Keratinocyte (primary cell): ENCODE measurements at regions not wholly inside any gene's neighbourhood (a gene's known extent, or its start where the extent isn't known, plus 50 kb on each side); places are given as distances from the start of the nearest gene placed in this dataset.

Source experiments
- DNase-seq: peaks from one replicate; pipeline ENCODE4 v3.0.0-alpha.2; 2011; ENCODE audit warnings: low read depth, missing footprints, low spot score
- FAIRE-seq: peaks from 2 replicates; lab custom pipeline; 2011; peaks lifted over from hg19 to GRCh38; lab: Jason Lieb, UNC
- H2AFZ ChIP-seq: 2 replicates; pipeline ENCODE4 v1.6.0; 2012; ENCODE audit warnings: low read length, control low read depth, inconsistent platforms; ENCODE audit not compliant: control insufficient read depth
- H3K27ac ChIP-seq: 2 replicates; pipeline ENCODE4 v1.5.1; 2011; ENCODE audit warnings: low read length; ENCODE audit not compliant: control insufficient read depth, insufficient read depth
- H3K27me3 ChIP-seq: 3 replicates; pipeline ENCODE4 v1.6.0; 2011; ENCODE audit warnings: low read length; ENCODE audit not compliant: control insufficient read depth, insufficient read depth; ENCODE audit errors: extremely low read depth
- H3K36me3 ChIP-seq, 2 experiments: 2 replicates in 1 of 2; 3 replicates in 1 of 2; pipeline ENCODE4 v1.5.1; 2011; ENCODE audit warnings: low read length in 2 of 2, mild to moderate bottlenecking in 1 of 2; ENCODE audit not compliant: control insufficient read depth in 2 of 2, insufficient read depth in 2 of 2; ENCODE audit errors: extremely low read depth in 1 of 2
- H3K4me1 ChIP-seq: 3 replicates; pipeline ENCODE4 v1.5.1; 2011; ENCODE audit warnings: low read length; ENCODE audit not compliant: control insufficient read depth, insufficient read depth; ENCODE audit errors: extremely low read depth
- H3K4me2 ChIP-seq: 3 replicates; pipeline ENCODE4 v1.6.0; 2011; ENCODE audit warnings: low read depth, low read length; ENCODE audit not compliant: control insufficient read depth, insufficient read depth; ENCODE audit errors: extremely low read depth
- H3K4me3 ChIP-seq, 3 experiments: fragments of 200-600 bp in 1 of 3; sonication (generic) in 1 of 3; 2 replicates in 2 of 3; 3 replicates in 1 of 3; pipeline ENCODE4 v1.5.1; 2011 to 2016; ENCODE audit warnings: low read length in 3 of 3, mild to moderate bottlenecking in 3 of 3, control low read depth in 2 of 3, inconsistent platforms in 1 of 3, low read depth in 1 of 3, mixed read lengths in 1 of 3, mixed run types in 1 of 3, moderate library complexity in 1 of 3; ENCODE audit not compliant: control insufficient read depth in 2 of 3, insufficient read depth in 2 of 3; ENCODE audit errors: extremely low read depth in 1 of 3
- H3K79me2 ChIP-seq: 2 replicates; pipeline ENCODE4 v1.6.0; 2012; ENCODE audit warnings: low read length; ENCODE audit not compliant: control insufficient read depth, insufficient read depth
- H3K9ac ChIP-seq: 3 replicates; pipeline ENCODE4 v1.6.0; 2011; ENCODE audit warnings: low read length; ENCODE audit not compliant: control insufficient read depth, insufficient read depth; ENCODE audit errors: extremely low read depth
- H3K9me1 ChIP-seq: 3 replicates; pipeline ENCODE4 v1.6.0; 2011; ENCODE audit warnings: low read length; ENCODE audit not compliant: control insufficient read depth, insufficient read depth; ENCODE audit errors: extremely low read depth
- H3K9me3 ChIP-seq: 2 replicates; pipeline ENCODE4 v1.5.1; 2012; ENCODE audit warnings: low read depth, low read length; ENCODE audit not compliant: control insufficient read depth
- H4K20me1 ChIP-seq: 3 replicates; pipeline ENCODE4 v1.6.0; 2011; ENCODE audit warnings: low read length; ENCODE audit not compliant: control insufficient read depth, insufficient read depth; ENCODE audit errors: extremely low read depth
- EZH2 ChIP-seq: IDR thresholded peaks from one replicate; pipeline ENCODE4 v1.6.1; 2012; ENCODE audit warnings: inconsistent platforms, mild to moderate bottlenecking, low read length, moderate library complexity
- dilution Hi-C: fragments of 300-500 bp; cut with MboI; formaldehyde crosslinking; loops from one replicate; pipeline ENCODE4 v1.7.0; 2020; ENCODE audit warnings: low sequenced_read_pairs; ENCODE audit not compliant: extremely low pct_ligation_motif_present
- TF ChIP-seq, protein P1 (sequence below), 3 experiments: IDR thresholded peaks in 1 of 3; conservative IDR thresholded peaks in 1 of 3; optimal IDR thresholded peaks in 1 of 3; 2 replicates in 2 of 3; 3 replicates in 1 of 3; pipeline versions ENCODE3 to v1.5.1; 2011; ENCODE audit warnings: low read length in 3 of 3, mild to moderate bottlenecking in 3 of 3, moderate library complexity in 2 of 3, control low read depth in 1 of 3, inconsistent platforms in 1 of 3; ENCODE audit not compliant: insufficient read depth in 2 of 3; ENCODE audit errors: extremely low read depth in 1 of 3

DNA sequence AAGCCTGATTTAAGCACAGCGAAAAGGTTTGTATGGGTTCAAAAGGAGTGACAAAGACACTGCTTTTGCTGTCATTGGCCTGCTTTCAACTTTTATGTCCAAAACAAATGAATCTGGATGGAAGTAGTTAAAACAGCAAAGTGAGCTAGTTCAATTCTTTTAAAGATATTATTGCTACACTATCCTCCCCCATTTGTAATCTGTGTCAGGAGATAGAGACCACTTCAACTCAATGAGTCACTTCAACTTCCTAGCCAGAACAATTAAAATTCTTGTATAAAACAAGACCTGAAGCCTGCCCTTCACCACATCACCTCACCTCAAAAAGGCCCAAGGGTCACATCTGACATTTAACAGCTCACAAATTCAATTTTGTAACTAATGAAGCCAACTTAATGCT lies 364.1 kb upstream of the LYPLAL1 start:
- H3K4me1 ChIP-seq, result peaks cover 2% of the 10 kb centered on the region
- TF ChIP-seq, protein P1, sequence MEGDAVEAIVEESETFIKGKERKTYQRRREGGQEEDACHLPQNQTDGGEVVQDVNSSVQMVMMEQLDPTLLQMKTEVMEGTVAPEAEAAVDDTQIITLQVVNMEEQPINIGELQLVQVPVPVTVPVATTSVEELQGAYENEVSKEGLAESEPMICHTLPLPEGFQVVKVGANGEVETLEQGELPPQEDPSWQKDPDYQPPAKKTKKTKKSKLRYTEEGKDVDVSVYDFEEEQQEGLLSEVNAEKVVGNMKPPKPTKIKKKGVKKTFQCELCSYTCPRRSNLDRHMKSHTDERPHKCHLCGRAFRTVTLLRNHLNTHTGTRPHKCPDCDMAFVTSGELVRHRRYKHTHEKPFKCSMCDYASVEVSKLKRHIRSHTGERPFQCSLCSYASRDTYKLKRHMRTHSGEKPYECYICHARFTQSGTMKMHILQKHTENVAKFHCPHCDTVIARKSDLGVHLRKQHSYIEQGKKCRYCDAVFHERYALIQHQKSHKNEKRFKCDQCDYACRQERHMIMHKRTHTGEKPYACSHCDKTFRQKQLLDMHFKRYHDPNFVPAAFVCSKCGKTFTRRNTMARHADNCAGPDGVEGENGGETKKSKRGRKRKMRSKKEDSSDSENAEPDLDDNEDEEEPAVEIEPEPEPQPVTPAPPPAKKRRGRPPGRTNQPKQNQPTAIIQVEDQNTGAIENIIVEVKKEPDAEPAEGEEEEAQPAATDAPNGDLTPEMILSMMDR (optimal IDR thresholded peaks at IDR 0.05 in 1 of 3, IDR thresholded peaks at IDR 0.05 in 1 of 3, conservative IDR thresholded peaks at IDR 0.05 in 1 of 3; ENCODE audit: extremely low read depth in 1 of 3, insufficient read depth in 2 of 3, low read length in 3 of 3), result no peak
- TF ChIP-seq EZH2, result no peak
- H3K9me3 ChIP-seq, result no peaks in the 10 kb centered on the region
- H3K4me2 ChIP-seq, result no peak overlapping the region
- no peak overlapping the region for H2AFZ ChIP-seq
- H3K27ac ChIP-seq, result no peak overlapping the region
- no peaks in the 10 kb centered on the region for H4K20me1 ChIP-seq
- FAIRE-seq (no peak), DNase-seq (no peak)
- H3K79me2 ChIP-seq, result no peaks in the 10 kb centered on the region
- no peak overlapping the region for H3K9ac ChIP-seq
- H3K9me1 ChIP-seq, result no peaks in the 10 kb centered on the region
- H3K36me3 ChIP-seq, result no peaks in the 10 kb centered on the region
- dilution Hi-C loops, result no loop called here
- H3K4me3 ChIP-seq, result no peak overlapping the region
- H3K27me3 ChIP-seq, result no peaks in the 10 kb centered on the region

DNA sequence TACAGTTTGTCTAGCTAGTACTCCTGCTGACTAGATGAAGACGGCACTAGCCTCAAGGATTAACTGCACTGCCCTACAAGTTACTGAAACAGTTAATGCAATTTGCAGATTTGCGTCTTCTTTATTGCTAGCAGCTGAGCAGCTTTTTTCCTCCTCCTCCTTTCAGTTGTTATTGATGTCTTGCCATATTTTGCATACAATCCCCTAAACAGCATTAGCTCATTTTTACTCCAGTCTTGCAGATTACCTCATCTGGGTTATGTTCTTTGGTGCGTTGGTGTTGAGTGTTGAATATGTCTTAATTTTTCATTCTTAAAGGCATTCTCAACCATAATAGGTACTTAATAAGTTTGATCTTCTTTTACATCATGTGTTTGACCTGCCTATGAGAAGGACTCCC lies 363.4 kb upstream of the LYPLAL1 start:
- Histone ChIP-seq H3K9ac (no peak overlapping the region), H3K79me2 (no peaks in the 10 kb centered on the region), H2AFZ (no peak overlapping the region), H3K4me1 (no peaks in the 10 kb centered on the region), H3K4me2 (no peak overlapping the region), H3K27me3 (no peaks in the 10 kb centered on the region), H3K9me1 (no peaks in the 10 kb centered on the region), H3K36me3 (no peaks in the 10 kb centered on the region), H4K20me1 (no peaks in the 10 kb centered on the region), H3K27ac (no peak overlapping the region), H3K4me3 (no peak overlapping the region), H3K9me3 (no peaks in the 10 kb centered on the region)
- DNase-seq (no peak), FAIRE-seq (no peak)
- no peak for TF ChIP-seq EZH2
- TF ChIP-seq, protein P1 (optimal IDR thresholded peaks at IDR 0.05 in 1 of 3, IDR thresholded peaks at IDR 0.05 in 1 of 3, conservative IDR thresholded peaks at IDR 0.05 in 1 of 3; ENCODE audit: extremely low read depth in 1 of 3, insufficient read depth in 2 of 3, low read length in 3 of 3), result no peak
- dilution Hi-C loops, result no loop called here
